CD4-positive, alpha-beta T cell treated with Interleukin-15 for 4 hours (primary cell): ENCODE measurements at regions not wholly inside any gene's neighbourhood (a gene's known extent, or its start where the extent isn't known, plus 50 kb on each side); places are given as distances from the start of the nearest gene placed in this dataset.

ENCODE experiments used
- DNase-seq: peaks from one replicate; pipeline ENCODE4 v3.0.0-alpha.2; 2020; ENCODE audit warnings: low spot score

DNA sequence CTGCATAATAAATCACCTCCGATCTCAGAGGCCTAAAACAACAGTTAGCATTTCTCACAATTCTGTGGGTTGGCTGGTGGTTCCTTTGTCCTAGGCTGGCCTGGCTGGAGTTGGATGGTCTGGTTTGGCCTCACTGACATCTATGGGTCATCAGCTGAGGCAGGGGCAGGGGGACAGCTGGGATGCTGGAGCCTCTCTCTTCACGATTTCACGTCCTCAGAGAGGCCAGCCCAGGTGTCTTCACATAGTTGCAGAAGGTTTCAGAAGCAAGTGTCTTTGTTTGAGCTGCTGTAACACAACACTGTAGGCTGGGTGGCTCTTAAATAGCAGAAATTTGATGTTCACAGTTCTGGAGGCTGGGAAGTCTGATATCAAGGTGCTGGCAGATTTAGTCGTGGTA, 155.5 kb upstream of the CACNA1E start:
- DNase-seq: no peak

DNA sequence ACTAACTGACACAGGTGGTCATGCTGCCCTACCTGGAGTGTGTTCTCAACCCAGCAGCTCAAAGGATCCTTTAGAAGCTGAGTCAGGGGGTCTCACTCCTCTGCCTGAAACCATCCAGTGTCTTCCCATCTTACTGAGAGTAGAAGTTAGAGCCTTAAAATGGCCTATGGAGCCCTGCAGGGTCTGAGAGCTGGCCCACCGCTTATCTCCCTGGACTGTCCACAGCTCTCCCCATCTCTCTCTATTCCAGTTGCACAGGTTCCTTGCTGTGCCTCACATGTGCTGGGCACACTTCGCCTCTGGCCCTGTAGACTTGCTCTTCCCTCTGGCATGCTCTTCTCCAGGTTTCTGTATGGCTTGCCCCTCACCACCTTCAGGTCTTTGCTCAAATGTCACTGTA, 148.6 kb upstream of the CACNA1E start:
- no peak for DNase-seq

DNA sequence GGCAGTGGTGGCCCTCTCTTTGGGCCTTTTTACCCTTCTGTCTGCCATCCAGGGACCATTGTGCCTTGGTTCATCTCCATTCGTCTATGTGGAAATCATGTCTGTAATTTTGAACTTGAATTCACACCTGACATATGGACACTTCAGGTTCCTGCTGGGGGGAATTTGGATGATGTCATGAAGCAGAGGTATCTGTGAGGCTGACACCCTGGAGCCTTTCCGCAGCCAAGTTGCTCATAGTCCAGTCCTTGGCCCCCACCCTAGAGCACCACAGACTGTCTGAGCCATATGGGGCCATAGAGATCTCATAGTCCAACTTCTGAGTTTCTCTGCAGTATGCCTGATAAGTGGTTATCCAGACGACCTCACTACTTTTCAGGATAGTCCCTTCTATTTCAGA, 147.7 kb upstream of the CACNA1E start:
- no peak for DNase-seq

DNA sequence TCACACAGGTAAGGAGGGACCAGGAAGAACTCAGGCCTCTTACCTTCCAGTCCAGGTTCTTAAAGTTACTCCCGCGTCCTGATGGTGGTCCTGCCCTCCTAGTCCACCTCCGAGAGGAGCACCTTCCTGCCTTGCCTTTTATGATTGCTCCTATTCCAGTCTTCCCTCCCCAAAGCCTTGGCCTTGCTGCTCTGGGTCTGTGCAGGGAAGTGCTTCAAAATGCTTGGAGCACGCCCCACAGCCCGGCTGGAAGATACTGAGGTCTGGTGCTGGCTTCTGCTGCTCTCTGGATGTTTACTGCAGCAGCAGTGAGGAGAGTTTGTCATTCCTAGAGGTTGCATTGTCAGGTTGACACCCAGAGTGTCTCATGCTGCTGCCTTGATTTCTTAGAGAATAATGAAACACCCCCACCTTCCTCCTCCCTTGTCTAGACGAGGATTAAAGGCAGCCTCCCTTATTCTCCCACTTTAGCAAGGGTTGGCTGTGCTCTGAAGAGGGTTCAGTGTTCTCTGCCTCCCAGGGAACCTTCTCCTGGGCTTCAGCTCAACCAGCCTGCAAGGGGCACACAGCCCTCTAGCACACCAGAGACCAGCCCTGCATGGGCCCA, 142.2 kb upstream of the CACNA1E start:
- no peak for DNase-seq

GRCh38 chr1:181344091-181344490, 139.2 kb upstream of the CACNA1E start:
- DNase-seq: no peak

- no peak for DNase-seq
Observed at GRCh38 chr1:181345146-181345545, 138.2 kb upstream of the CACNA1E start.

GRCh38 chr1:181347495-181348390, 135.6 kb upstream of the CACNA1E start:
- no peak for DNase-seq

- DNase-seq: no peak
Observed at GRCh38 chr1:181349512-181349911, 133.8 kb upstream of the CACNA1E start.

GRCh38 chr1:181350131-181350530, 133.2 kb upstream of the CACNA1E start:
- no peak for DNase-seq

- no peak for DNase-seq
Observed at GRCh38 chr1:181351740-181352139, 131.6 kb upstream of the CACNA1E start.

- DNase-seq: no peak
Observed at GRCh38 chr1:181352695-181353094, 130.6 kb upstream of the CACNA1E start.

DNA sequence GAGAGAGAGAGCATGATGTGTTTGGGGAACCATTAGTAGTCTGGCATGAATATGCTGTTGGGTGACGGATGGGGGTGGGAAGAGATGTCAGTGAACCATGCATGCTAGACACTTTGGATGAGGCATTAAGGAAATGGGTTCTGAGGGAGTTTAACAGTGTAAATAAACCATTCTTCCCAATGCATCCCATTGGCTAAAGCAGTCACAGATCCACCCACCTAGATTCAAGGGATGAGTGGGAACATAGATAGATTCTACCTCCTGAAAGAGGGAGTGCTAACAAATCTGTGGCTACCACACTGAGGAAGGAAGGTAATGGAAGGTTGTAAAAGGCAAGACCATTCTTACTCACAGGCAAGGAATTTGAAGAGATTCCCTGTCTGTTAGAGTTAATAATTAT, 129.8 kb upstream of the CACNA1E start:
- no peak for DNase-seq

- no peak for DNase-seq
Observed at GRCh38 chr1:181354865-181355264, 128.5 kb upstream of the CACNA1E start.

- DNase-seq: no peak
Observed at GRCh38 chr1:181356505-181357340, 126.6 kb upstream of the CACNA1E start.

- DNase-seq: no peak
Observed at GRCh38 chr1:181359012-181359411, 124.3 kb upstream of the CACNA1E start.

GRCh38 chr1:181364801-181365200, 118.5 kb upstream of the CACNA1E start:
- DNase-seq: no peak

DNA sequence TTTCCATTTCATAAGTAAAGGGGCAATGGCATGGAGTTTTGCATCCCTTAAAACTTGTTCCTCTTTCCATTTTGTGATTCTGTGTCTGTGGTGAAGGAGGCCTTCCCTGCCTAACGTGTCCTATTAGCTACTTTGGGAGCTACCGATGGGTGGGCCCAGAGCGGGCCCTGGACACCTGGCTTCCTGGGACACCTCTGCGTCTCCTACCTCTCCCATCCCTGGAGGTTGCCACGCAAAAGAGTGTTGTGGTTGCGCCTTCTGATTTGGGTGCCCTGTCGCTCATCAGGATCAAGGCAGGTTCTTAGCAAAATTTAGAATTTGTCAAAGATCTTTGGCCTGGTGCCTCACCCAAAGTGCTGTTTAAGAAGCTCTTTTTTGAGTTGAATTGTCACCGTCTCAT, 116.4 kb upstream of the CACNA1E start:
- DNase-seq: no peak

GRCh38 chr1:181369416-181369815, 113.9 kb upstream of the CACNA1E start:
- no peak for DNase-seq

DNA sequence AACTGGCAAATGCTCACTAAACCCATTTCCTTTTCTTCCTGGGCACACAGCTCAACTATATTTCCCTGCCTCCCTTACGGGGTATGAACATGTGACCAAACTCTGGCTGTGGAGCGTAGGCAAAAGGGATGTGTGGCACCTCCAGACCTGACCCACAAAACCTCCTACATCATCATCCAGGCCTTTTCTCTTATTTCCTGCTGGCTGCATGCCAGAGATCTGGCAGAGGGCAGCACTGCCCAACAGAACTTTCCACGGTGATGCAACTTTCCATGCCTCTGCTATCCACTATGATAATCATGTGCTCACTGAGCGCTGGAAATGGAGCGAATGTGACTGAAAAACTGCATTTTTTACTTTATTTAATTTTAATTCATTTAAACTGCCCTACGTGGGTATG, 99.6 kb upstream of the CACNA1E start:
- no peak for DNase-seq

DNA sequence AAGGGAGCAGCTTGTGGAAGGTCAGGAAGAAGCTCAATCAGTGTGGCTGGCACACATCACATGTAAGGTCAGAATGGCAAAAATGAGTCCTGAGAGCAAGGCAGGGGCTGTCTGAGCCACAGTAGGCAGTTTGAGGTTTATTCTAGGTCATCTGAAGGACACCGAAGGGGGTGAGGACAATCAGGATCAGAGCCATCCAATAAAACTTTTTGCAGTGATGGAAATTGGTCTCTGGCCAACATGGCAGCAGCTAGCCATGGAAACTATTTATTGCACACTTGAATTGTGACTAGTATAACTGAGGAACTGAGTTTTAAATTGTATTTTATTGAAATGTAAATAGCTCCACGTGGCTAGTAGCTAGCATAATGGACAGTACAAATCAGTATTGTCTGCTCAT, 97.0 kb upstream of the CACNA1E start:
- DNase-seq: no peak

GRCh38 chr1:181386951-181387350, 96.4 kb upstream of the CACNA1E start:
- no peak for DNase-seq

- DNase-seq: no peak
Observed at GRCh38 chr1:181387702-181388101, 95.6 kb upstream of the CACNA1E start.
